Stimulated activated CD8-positive, alpha-beta memory T cell treated with anti-CD3 and anti-CD28 coated beads, Interleukin-12 subunit alpha, Interleukin-12 subunit beta, amount 100 ng/mL, for 4 hours (primary cell): ENCODE measurements at regions not wholly inside any gene's neighbourhood (a gene's known extent, or its start where the extent isn't known, plus 50 kb on each side); places are given as distances from the start of the nearest gene placed in this dataset.

Experiments used
- DNase-seq: peaks from one replicate; pipeline ENCODE4 v3.0.0-alpha.2; 2020; ENCODE audit warnings: low read depth

DNA sequence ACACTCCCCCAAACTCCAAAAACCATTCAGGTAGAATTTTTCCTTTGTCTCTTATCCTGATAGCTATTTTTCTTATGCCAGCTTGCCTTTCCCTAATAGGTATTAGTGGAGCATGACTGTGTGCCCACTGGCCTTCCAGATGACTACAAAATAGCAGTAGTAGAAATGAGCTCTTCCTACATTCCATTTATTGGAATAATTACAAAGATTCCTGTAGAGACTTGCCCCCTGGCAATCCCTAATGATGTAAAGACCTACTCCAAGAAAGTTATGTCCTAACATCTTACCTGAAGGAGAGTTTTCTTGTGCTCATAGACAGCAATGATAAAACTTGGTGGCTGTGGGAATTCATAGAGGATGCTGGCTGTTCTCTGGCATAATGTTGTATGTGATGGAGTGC, 501.8 kb downstream of the GATA3 start:
- DNase-seq, result no peak

DNA sequence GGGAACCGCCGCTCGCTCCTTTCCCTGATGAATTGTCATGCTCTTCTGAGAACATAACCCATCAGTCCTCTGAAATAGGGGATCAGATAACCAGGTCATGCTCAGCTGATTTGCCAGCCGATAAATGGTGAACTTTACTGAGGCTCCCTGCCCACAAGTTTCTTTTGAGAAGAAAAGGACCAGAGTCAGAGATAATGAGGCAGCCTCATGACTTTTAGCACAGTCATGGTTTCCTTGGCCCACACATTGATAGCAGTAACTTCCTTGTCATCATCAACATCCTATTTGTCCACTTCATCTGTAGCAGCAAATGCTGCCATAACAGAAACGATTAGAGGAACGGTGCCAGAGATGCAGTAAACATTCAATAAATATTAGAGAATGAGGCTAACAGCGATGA, 509.0 kb downstream of the GATA3 start:
- DNase-seq, result no peak

DNA sequence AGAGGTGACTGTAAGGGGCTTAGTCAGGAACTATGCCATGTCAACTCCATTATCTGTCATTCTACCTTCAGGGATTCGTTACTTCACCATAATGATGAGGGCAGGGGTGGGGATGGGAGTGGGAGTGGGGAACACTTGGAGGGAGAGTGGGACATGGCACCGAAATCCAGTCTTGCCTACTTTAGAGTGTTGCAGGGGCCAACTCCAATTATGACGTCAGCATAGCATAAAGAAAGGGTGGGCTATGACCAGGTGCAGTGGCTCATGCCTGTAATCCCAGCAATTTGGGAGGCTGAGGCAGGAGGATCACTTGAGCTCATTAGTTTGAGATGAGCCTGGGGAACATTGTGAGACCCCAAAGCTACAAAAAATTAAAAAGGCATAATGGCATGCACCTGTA, 512.2 kb downstream of the GATA3 start:
- DNase-seq, result no peak

DNA sequence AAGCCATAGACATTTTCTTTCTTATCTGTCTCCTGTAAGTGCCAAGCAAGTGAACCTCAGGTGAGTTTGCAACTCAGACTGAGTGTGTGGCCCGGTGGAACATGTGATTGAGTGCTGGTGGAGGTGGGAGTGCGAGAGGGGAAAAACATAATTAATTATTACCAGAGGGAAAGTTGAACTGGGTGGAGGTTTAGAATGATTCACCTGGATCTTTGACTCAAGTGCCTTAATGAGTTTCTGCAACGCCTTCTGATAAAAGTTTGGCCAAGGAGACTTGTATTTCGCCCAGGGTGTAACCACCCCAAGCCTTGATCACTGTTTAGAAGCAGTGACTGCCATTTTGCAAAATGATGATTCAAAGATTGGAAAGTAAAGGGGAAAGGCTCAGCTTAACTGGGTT, 513.9 kb downstream of the GATA3 start:
- no peak for DNase-seq

DNA sequence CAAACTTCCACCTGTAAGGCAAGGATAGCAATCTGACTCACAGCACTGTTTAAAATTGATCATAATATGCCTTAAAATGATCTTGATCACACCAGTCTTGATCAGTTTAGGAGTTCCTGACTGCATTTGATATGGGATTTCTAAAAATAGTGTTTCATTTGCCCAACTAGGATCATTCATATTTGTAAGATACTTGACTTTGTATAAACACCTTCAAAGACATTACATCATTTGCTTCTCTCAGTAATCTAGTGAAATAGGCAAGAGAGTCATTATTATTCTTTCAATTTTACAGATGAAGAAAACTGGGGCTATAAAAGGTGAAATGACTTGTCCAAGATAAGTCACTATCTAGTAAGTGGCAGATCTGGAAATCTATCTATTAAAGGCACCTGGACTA, 521.1 kb downstream of the GATA3 start:
- no peak for DNase-seq

DNA sequence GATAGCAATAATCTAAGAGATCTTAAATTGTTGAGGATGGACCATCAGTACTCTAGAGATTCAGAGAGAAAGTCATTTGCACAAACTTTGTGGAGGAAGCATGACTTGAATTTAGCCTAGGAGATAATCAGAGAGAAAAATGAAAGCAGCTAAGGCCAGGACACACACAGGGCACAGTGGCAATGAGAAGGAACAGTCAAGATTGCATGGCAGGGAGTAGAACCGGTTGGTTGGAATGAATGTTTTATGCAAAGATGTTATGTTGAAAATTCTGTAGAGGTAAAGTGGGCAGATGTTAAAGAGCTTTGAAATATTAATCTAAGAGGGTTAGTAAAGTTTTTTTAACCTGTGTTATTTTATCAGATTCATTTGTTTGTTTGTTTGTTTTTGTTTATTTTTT, 521.8 kb downstream of the GATA3 start:
- DNase-seq, result no peak

DNA sequence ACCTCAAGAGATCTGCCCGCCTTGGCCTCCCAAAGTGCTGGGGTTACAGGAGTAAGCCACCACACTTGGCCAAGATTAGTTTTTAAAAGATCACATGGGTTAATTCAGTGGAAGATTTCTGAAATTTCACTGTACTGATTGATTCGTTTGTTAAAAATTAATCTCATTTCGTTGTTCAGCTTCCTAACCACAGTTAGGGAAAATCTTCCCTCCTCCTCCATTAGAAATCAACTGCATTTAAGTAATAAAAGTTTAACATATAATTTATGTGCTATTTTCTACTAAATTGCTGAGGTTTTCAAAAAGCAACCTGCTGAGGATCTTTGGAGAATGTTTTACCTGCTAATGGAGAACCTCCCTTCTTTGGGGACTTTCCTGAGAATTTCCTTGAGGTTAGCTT, 522.4 kb downstream of the GATA3 start:
- no peak for DNase-seq

DNA sequence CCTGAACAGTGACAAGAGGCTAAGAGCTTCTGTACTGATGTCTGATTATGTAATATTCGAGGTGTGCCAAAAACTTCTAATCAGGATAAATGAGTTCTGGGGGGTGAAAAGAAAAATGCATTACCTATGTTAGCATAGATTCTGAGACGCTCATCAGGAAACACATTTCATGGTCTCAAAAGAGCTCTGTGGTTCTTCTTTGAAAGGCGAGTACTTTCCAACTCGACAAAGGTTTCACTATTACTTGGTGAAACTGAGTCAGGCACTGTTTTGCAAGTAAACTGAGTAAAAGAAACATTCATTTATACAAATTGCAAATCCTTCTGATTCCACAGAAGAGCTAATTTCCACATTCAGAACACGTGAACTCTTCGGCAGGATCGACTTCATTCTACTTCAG, 523.2 kb downstream of the GATA3 start:
- no peak for DNase-seq

DNA sequence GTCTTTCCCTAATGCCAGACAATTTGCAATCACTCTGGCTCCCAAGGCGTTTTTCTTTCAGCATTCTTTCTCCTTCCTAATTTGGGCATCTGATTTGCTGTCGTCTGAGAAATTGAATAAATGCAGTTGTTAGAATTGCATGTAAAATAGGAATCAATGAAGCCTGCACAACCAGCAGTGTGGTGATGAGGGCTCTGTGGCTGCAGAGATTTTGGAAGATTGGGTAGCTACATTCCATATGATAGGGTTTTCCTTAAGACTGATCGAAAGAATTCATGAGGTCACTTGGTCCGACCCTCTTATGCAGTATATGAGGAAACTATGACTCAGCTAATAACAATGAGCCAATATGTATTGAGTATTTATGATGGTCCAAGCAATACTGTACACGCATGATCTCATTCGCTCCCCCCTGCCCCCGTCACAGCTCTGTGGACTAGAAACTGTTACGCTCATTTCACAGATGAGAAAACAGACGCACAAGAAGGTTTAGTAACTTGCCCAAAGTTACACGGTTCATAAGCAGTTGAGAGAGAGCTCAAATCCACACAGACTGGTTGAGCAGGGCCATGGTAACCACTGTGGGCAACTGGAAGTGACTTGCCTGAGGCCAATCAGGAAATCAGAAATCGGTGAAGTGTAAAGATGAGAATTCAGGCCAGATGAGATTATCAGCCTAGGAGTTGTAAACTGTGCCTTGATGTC, 527.2 kb downstream of the GATA3 start:
- DNase-seq, result no peak

DNA sequence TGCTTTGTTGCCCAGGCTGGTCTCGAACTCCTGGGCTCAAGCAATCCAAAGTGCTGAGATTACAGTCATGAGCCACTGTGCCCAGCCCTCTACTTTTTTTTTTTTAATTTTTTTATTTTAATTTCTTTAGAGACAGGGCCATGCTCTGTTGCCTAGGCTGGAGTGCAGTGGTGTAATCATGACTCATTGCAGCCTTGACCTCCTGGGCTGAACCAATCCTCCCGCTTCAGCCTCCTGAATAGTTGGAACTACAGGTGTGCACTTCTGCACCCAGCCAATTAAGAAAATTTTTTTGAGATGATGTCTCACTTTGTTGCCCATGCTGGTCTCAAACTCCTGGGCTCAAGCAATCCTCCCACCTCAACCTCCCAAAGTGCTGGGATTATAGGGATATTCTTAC, 528.6 kb downstream of the GATA3 start:
- no peak for DNase-seq

DNA sequence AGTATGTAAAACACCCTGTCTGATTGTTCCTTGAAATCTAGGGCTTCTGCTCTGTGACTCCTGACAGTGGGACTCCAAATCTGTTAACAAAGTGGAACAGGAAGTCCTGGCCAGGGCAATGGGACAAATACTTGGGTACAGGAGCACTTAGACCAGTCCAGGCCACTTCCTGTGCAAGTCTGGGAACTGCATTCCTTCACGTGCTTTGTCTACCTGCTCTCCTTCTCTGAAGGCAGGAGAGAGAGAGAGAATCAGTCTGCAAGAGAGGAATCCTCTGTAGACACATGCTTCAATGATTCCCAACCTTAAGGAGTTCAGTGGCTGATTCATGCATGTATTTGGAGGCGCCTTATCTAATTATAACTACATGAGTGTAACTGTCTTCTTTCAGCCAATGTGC, 530.2 kb downstream of the GATA3 start:
- no peak for DNase-seq

DNA sequence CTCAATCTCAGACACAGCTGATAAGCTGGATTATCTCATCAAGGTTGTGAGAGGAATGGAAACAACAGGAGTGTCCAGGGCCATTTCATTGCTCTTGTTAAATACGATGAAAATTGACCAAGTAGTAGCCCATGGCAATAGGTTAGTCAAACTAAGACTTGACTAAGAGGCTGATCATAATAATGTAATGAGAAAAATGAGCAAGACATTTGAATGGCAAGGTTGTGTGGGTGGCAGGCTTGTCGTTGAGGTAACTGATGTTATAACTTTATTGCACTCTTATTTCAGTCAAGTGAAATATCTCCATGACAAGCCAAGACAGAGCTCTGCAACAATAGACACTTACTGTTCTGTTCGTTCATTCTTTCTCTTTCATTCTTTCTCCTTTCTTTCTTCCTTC, 532.0 kb downstream of the GATA3 start:
- no peak for DNase-seq

DNA sequence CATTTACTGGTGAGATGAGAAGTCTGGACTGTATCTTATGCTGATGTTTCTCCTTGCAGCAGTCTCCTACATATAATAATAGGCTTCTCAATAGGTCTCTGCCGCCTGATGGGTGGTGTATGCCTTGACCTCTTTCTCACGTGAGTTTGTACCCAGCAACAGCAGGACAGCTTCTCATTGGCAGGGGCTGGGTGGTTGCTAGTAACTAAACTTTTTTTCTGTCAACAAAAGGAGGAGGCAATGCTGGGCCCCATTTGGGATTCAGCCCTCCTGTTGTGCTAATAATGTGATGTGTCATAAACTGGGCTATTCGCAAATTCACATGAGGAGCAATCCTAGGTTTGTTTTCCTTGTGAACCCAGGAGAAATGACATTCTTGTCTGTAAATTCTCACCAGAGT, 533.6 kb downstream of the GATA3 start:
- DNase-seq, result no peak

DNA sequence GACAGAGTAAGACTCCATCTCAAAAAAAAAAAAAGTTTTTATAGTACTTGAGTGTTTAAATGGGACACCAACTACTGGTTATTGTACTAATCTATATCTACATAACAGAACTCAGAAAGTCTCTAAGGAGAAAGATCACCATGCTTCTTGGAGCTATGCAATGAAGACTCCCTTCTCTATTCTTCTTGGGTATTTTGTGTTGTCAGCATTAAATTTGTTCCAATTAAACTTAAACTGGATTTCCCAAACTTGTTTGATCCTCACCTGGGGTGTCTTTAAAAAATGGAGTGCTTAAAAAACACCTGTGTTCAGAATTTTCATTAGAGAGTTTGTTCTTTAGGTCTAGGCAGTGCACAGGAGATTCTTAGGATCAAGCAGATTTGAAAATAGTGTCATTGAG, 536.0 kb downstream of the GATA3 start:
- no peak for DNase-seq

DNA sequence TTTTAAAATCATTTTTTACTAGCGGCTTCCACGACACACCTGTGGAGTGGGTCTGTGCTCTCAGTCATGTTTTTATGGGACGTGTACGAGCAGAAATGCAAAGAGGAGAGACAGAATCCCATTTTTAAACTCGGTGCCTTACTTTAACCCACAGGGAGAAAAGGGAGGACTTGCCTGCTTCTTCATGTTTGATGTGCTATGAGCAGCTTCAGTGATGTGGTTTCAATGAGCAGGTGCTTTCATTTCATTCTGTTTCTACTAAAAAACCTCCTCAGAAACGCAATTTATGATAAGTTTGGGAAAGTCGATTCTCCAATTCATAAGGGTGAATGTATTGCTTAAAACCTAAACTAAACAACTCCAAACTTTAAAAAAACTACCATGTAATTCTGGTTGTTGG, 537.2 kb downstream of the GATA3 start:
- DNase-seq, result no peak

DNA sequence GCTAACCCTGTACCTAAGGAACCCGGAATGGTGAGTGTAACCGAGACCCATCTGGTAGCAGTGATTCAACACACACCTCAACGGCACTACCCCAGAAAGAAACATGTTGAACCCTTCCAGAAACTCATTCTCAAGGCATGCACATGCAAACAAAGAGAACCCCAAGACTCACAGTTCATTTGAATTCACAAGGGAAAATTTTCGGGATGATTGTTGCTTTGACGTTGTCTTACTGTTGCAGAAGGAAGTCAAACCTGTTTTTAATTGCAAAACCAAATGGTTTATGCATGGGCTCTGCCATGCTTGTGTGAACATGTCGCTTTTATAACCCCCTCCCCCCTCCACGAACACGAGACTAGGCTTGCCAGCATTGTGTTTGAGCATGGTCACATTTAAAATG, 539.7 kb downstream of the GATA3 start:
- DNase-seq, result no peak

DNA sequence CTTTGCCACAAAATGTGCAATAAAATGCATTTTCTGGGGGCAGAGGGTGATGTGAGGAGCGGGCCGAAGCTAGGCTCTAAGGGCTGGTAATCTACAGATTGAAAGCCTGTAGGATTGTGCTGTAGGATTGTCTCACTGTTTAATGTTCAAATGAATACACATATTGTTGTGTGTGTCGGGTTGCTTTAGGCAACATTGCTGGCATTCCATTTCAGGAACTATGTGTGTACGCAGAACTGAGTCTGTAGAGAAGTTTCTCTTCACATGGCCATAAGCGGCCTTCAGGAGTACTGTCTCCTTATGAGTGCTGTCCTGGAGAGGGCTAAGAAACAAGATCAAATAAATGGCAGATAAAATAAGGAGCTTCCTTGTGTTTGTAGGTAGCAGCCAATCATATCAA, 540.2 kb downstream of the GATA3 start:
- DNase-seq, result no peak

DNA sequence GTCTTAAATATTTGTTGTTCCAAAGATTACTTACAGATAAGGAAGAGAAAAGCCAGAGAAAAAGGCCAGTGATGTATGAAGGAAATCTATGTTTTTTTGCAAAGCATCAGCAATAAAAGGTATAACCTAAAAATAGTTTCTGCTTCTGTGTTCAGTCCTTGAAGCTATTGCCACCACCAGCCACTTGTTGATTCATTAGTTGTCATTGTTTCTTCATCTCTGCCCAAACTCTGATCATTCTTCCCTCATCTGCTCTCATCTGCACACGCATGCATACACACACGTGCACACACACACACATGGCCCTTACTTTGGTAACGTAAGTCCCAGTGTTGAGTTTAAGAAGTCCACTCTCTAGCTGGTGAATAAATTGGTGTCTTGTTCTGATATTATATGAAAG, 540.7 kb downstream of the GATA3 start:
- no peak for DNase-seq

DNA sequence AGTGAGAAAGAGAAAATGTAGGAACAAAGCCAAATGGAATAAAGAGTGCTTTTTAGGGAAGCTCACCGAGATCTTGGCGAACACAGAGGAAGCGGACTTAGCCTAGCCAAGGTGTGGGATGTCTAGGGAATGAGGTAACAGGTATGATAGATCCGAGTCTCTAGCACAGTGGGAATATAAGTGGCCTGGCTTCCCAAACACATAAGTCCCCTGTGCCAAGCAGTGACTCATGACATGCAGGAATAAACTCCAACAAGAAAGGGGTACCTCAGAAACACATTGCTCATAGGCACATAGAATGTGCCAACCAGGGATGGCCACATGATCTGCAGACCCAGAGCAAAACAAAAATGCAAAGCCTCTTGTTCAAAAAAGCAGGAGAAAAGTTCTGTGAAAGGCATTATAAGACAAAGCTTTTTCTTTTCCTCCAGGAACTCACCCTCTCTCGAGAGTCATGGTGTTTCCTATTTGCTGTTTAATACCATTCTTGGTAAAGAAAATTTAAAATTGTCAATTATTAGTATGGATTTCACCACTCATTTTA, 542.5 kb downstream of the GATA3 start:
- no peak for DNase-seq

DNA sequence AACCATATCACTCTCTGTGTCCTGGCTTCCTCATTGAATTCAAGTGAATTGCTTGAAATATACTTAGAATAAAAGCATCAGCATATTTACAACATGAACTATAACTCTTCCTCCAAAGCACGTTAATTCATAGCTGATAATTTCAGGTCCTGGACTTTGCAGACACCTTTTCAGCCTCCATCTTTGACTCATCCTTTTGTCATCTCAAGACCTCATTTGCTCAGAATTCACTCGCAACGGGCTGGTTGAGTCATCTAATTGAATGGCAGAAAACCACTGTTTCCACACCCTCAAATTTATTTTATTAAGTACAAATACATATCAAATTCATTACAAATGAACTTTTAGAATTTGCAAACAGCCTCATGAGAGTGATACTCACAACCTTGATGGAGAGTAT, 545.7 kb downstream of the GATA3 start:
- DNase-seq, result no peak

DNA sequence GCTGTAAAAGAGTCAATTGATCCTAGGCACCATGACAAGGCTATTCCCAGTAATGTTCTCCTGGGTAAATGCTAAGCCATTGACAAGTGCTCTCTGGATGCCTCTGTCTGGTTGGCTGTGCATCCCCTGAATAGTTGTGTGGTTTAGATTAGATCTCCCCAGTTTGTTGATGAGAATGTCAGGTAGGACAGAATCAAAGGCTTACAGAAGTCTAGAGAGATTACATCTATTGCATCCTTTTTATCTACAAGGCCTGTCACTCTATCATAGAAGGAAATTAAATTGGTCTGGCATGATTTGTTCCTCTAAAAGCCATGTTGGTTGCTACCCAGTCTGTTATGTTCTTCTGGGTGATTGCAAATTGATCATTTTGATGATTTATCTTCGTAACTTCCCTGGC, 548.3 kb downstream of the GATA3 start:
- DNase-seq, result no peak

DNA sequence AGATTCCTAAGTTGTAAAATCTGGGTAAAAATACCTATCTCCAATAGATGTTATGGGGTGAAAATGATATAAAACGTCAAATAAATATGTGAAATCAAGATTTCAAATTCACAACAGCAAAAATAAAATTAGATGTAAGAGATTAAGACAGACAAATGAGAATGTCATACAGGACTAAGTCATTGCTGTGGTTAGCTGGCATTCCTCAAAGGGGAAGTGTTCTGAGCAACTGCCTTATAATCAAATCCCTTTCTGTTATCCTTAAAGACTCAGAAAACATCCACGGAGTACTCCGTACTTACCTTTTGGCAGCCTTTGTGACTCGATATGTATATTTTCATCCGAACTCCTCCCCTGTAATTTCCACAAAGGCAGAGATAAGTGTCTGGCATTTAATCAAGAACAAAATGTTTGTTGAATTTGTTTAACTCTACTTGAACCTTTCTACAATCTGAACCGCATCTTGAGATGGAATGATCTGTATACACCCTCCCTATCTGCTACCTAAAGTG, 559.6 kb downstream of the GATA3 start:
- DNase-seq, result no peak

DNA sequence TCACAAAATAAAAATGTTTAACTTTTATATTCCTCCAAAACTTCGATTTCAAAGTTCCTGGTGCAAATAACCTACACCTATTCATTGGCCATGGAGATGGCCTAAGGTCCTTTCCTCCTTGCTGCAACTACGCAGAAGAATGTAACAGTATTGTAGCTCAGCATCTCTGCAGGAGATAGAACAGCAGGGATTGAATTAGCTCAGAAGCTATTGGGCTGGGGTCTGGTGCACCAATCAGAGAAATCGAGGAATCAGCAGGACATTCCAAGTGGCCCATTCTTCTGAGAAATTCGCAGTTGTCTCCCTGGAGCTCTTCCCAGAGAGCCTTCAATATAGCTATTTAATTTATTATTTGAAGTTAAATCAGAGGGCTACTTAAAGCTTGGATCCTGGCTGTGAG, 560.6 kb downstream of the GATA3 start:
- DNase-seq, result no peak

DNA sequence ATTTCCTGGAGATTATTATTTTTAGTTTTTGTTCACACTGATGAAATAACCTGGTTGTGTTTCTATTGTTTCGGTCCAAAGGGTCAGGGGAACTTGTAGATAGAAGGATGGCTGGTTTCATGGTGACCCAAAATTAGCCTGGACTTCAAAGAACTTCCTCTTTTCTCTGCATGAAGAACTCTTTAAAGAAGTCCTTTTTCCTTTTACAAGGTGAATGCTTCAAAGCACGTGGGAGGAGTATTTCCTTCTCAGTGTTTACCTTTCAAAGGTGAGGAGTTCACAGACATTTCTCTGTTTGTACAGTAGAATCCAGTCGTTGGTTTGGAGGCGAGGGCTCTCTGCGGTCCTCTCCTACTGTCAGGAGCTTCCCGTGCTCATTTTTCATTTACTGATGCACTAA, 561.7 kb downstream of the GATA3 start:
- DNase-seq, result no peak
